ENCODE measurements at regions not wholly inside any gene's neighbourhood (a gene's known extent, or its start where the extent isn't known, plus 50 kb on each side); places are given as distances from the start of the nearest gene placed in this dataset.

- no peak for TF ChIP-seq CHD7 (IDR thresholded peaks at IDR 0.05; ENCODE audit: insufficient replicate concordance, low read length)
- no peak for TF ChIP-seq SUZ12 (IDR thresholded peaks at IDR 0.05; ENCODE audit: low read length)
- peak; percentile 70; the same call in 1 of the 2 replicates for TF ChIP-seq GABPA (IDR thresholded peaks at IDR 0.05; ENCODE audit: borderline replicate concordance, insufficient read depth, low read length)
- no peak for TF ChIP-seq SIX5 (IDR thresholded peaks at IDR 0.05; ENCODE audit: low read depth, low read length)
- TF ChIP-seq KDM5A (IDR thresholded peaks at IDR 0.05; ENCODE audit: low read length), result no peak
- no peak for TF ChIP-seq TCF12 (IDR thresholded peaks at IDR 0.05; ENCODE audit: low read depth, low read length)
- no peak for TF ChIP-seq POLR2A (IDR thresholded peaks at IDR 0.05; ENCODE audit: control extremely low read depth in 1 of 2, low read depth in 2 of 2, low read length in 2 of 2)
- TF ChIP-seq MAFK (IDR thresholded peaks at IDR 0.05; ENCODE audit: low read depth, low read length), result no peak
- TF ChIP-seq POU5F1 (IDR thresholded peaks at IDR 0.05; ENCODE audit: low read depth, low read length), result no peak
- TF ChIP-seq EP300 (IDR thresholded peaks at IDR 0.05; ENCODE audit: borderline replicate concordance in 1 of 2, low read depth in 2 of 2, low read length in 2 of 2), result no peak
- no peak for TF ChIP-seq ZNF274 (IDR thresholded peaks at IDR 0.05; ENCODE audit: borderline replicate concordance, extremely low read depth, low read length)
Measured at GRCh38 chr15:70584838-70585706, 178.3 kb downstream of the UACA start (continued).

All from H1 (cell line).